OCI-LY1 (cell line): ENCODE measurements at regions not wholly inside any gene's neighbourhood (a gene's known extent, or its start where the extent isn't known, plus 50 kb on each side); places are given as distances from the start of the nearest gene placed in this dataset.

Source experiments
- H2AFZ ChIP-seq: fragments of 200-600 bp; sonication (generic), shearing (Covaris generic); 2 replicates; pipeline ENCODE4 v1.6.0; 2014; ENCODE audit warnings: antibody characterized with exemption, mild to moderate bottlenecking, low read length
- H3F3A ChIP-seq: fragments of 200-600 bp; sonication (generic), shearing (Covaris generic); 2 replicates; pipeline ENCODE4 v1.6.0; 2014; ENCODE audit warnings: mild to moderate bottlenecking, antibody characterized with exemption, low read length, moderate library complexity; ENCODE audit not compliant: insufficient read depth
- H3K27ac ChIP-seq: fragments of 200-600 bp; sonication (generic); 2 replicates; pipeline ENCODE4 v1.5.1; 2014; ENCODE audit warnings: low read length, mixed run types, mild to moderate bottlenecking, low read depth; ENCODE audit not compliant: poor library complexity, severe bottlenecking
- H3K27me3 ChIP-seq: fragments of 200-600 bp; sonication (generic); 2 replicates; pipeline ENCODE4 v1.6.0; 2014; ENCODE audit warnings: antibody characterized with exemption, mild to moderate bottlenecking, low read length, moderate library complexity; ENCODE audit not compliant: insufficient read depth
- H3K36me3 ChIP-seq: fragments of 200-600 bp; sonication (generic); 2 replicates; pipeline ENCODE4 v1.6.1; 2014; ENCODE audit warnings: mild to moderate bottlenecking, antibody characterized with exemption, low read length, moderate library complexity, mixed read lengths; ENCODE audit not compliant: insufficient read depth
- H3K4me1 ChIP-seq: fragments of 200-600 bp; sonication (generic); 2 replicates; pipeline ENCODE4 v1.5.1; 2014; ENCODE audit warnings: mild to moderate bottlenecking, low read length, moderate library complexity; ENCODE audit not compliant: insufficient read depth, severe bottlenecking
- H3K4me2 ChIP-seq: fragments of 200-600 bp; sonication (generic), shearing (Covaris generic); 2 replicates; pipeline ENCODE4 v1.6.1; 2014; ENCODE audit warnings: low read length
- H3K4me3 ChIP-seq: fragments of 200-600 bp; sonication (generic); 2 replicates; pipeline ENCODE4 v1.5.1; 2014; ENCODE audit warnings: low read length, low read depth, mild to moderate bottlenecking, mixed read lengths; ENCODE audit not compliant: poor library complexity, severe bottlenecking
- H3K79me2 ChIP-seq: fragments of 200-600 bp; shearing (Covaris generic); 2 replicates; pipeline ENCODE4 v1.6.1; 2016; ENCODE audit warnings: mixed run types, low read length, mixed read lengths; ENCODE audit not compliant: insufficient read depth
- H3K9ac ChIP-seq: fragments of 200-600 bp; sonication (generic), shearing (Covaris generic); 2 replicates; pipeline ENCODE4 v1.6.1; 2014; ENCODE audit warnings: mild to moderate bottlenecking, low read length, mixed read lengths
- H3K9me2 ChIP-seq: fragments of 200-600 bp; sonication (generic), shearing (Covaris generic); 2 replicates; pipeline ENCODE4 v1.6.1; 2014; ENCODE audit warnings: low read depth, mild to moderate bottlenecking, low read length, mixed read lengths
- H3K9me3 ChIP-seq: fragments of 200-600 bp; shearing (Covaris generic); 2 replicates; pipeline ENCODE4 v1.6.1; 2014; ENCODE audit warnings: low read length, mixed read lengths
- H4K20me1 ChIP-seq: fragments of 200-600 bp; sonication (generic), shearing (Covaris generic); 2 replicates; pipeline ENCODE4 v1.6.0; 2016; ENCODE audit warnings: mild to moderate bottlenecking, low read length; ENCODE audit not compliant: insufficient read depth
- EZH2 ChIP-seq: fragments of 200-600 bp; sonication (generic), shearing (Covaris generic); IDR thresholded peaks from 2 replicates; pipeline ENCODE4 v1.8.0; 2017; ENCODE audit warnings: borderline replicate concordance, mixed run types, mild to moderate bottlenecking, antibody characterized with exemption, low read length, moderate library complexity, mixed read lengths
- TF ChIP-seq, protein P1 (sequence below): fragments of 200-600 bp; sonication (generic), shearing (Covaris generic); IDR thresholded peaks from 2 replicates; pipeline ENCODE4 v1.5.1; 2017; ENCODE audit warnings: mild to moderate bottlenecking, antibody characterized with exemption, low read length, moderate library complexity, mixed read lengths

DNA sequence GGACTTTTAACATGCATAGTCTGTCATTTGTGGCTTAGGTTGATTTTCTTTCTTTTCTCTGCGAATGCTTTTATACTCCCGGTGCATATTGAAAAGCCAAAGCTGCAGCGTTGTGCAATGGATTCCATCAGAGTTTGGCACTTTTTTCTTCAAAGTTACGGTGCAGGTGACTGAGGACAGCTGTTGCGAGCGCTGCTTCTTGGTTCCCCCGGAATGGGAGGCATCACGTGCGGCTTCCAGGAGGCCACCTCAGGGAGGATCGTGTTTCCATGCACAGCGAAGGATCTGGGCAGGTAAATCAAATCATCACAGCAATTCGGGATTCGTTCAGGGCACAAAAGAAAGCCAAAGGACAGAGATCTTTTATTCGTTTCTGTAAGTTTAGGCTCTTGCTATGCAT is 109.6 kb upstream of the ALKAL2 start:
- TF ChIP-seq EZH2, result no peak
- TF ChIP-seq, protein P1, sequence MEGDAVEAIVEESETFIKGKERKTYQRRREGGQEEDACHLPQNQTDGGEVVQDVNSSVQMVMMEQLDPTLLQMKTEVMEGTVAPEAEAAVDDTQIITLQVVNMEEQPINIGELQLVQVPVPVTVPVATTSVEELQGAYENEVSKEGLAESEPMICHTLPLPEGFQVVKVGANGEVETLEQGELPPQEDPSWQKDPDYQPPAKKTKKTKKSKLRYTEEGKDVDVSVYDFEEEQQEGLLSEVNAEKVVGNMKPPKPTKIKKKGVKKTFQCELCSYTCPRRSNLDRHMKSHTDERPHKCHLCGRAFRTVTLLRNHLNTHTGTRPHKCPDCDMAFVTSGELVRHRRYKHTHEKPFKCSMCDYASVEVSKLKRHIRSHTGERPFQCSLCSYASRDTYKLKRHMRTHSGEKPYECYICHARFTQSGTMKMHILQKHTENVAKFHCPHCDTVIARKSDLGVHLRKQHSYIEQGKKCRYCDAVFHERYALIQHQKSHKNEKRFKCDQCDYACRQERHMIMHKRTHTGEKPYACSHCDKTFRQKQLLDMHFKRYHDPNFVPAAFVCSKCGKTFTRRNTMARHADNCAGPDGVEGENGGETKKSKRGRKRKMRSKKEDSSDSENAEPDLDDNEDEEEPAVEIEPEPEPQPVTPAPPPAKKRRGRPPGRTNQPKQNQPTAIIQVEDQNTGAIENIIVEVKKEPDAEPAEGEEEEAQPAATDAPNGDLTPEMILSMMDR, result no peak
- Histone ChIP-seq H3K4me2 (no peak overlapping the region), H3K4me1 (peaks cover 21% of the 10 kb centered on the region), H4K20me1 (no peaks in the 10 kb centered on the region), H3K27ac (no peak overlapping the region), H3K79me2 (no peaks in the 10 kb centered on the region), H3K9ac (no peak overlapping the region), H3K9me3 (no peaks in the 10 kb centered on the region), H3K9me2 (no peaks in the 10 kb centered on the region), H3K4me3 (no peak overlapping the region), H3K36me3 (no peaks in the 10 kb centered on the region), H3K27me3 (no peaks in the 10 kb centered on the region), H3F3A (no peaks in the 10 kb centered on the region), H2AFZ (no peak overlapping the region)

DNA sequence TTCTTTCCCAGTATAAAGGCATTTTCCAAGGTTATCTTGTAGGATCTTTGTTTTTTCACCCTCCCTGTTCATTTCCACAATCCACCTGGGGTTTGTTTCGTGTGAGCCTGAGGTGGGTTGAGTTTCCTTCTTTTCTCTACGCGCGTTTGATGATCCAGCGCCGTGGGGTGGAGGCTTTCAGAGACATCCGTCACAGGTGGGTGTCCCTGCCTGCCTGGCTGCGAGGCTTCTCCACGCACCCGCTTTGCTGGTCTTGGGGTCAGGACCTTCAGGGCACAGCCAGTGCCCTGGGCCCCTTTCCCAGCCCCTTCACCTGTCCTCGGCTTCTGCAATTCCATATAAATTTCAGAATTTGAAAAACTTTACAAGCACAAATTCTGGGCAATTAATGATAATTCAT is 109.0 kb upstream of the ALKAL2 start:
- H3K9ac ChIP-seq, result no peak overlapping the region
- no peak overlapping the region for H3K4me3 ChIP-seq
- TF ChIP-seq EZH2, result no peak
- TF ChIP-seq, protein P1, result no peak
- no peak overlapping the region for H2AFZ ChIP-seq
- H3K36me3 ChIP-seq, result no peaks in the 10 kb centered on the region; the same call in 1 of the 2 replicates
- H3K9me2 ChIP-seq, result no peaks in the 10 kb centered on the region
- H3K27ac ChIP-seq, result no peak overlapping the region
- no peaks in the 10 kb centered on the region for H3F3A ChIP-seq
- no peaks in the 10 kb centered on the region for H4K20me1 ChIP-seq
- no peak overlapping the region for H3K4me2 ChIP-seq
- H3K4me1 ChIP-seq, result peaks cover 21% of the 10 kb centered on the region
- no peaks in the 10 kb centered on the region for H3K9me3 ChIP-seq
- H3K27me3 ChIP-seq, result no peaks in the 10 kb centered on the region
- H3K79me2 ChIP-seq, result no peaks in the 10 kb centered on the region

DNA sequence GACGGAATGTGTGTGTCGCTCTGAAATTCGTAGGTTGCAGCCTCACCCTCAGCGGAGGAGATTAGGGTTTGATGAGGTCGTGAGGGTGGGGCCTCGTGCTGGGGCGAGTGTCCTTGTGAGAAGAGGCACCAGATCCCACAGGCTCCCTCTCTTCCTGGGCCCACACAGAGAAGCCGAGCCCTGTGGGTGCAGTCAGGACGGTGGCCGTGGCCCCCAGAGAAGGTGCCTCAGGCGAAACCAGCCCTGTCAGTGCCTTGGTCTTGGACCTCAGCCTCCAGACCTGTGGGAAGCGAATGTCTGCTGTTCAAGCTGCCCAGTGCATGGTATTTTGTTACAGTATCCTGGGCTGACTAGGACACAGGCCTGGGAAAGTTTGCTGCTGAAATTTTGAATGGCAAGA is 108.0 kb upstream of the ALKAL2 start:
- Histone ChIP-seq H4K20me1 (no peaks in the 10 kb centered on the region), H3K4me2 (no peak overlapping the region), H3K4me3 (no peak overlapping the region), H3F3A (no peaks in the 10 kb centered on the region), H3K79me2 (no peaks in the 10 kb centered on the region), H3K9me2 (no peaks in the 10 kb centered on the region), H3K36me3 (no peaks in the 10 kb centered on the region; the same call in 1 of the 2 replicates), H3K4me1 (peaks cover 21% of the 10 kb centered on the region), H3K9me3 (no peaks in the 10 kb centered on the region), H3K9ac (no peak overlapping the region), H2AFZ (no peak overlapping the region), H3K27ac (no peak overlapping the region), H3K27me3 (no peaks in the 10 kb centered on the region)
- TF ChIP-seq EZH2, result no peak
- TF ChIP-seq, protein P1, result no peak
